ENCODE measurements at regions not wholly inside any gene's neighbourhood (a gene's known extent, or its start where the extent isn't known, plus 50 kb on each side); places are given as distances from the start of the nearest gene placed in this dataset.

- Histone ChIP-seq H3K9me3 (ENCODE audit: insufficient read depth, low read length) (no peaks in the 10 kb centered on the region), H3K27me3 (ENCODE audit: insufficient read depth, insufficient read length) (no peaks in the 10 kb centered on the region), H3K9ac (ENCODE audit: insufficient read length, low read depth) (no peak overlapping the region), H3K4me3 (ENCODE audit: insufficient read length, low read depth) (no peak overlapping the region), H3K36me3 (ENCODE audit: insufficient read depth, insufficient read length, low read length) (no peaks in the 10 kb centered on the region), H3K4me1 (ENCODE audit: insufficient read depth, insufficient read length) (peaks cover 8% of the 10 kb centered on the region)
- DNase-seq (ENCODE audit: low read depth, low spot score), result no peak
- no peak for TF ChIP-seq ZNF274 (IDR thresholded peaks at IDR 0.05; ENCODE audit: low read depth, low read length)
- TF ChIP-seq YY1 (IDR thresholded peaks at IDR 0.05; ENCODE audit: insufficient read depth, insufficient read length), result no peak
- TF ChIP-seq SUZ12 (IDR thresholded peaks at IDR 0.05; ENCODE audit: extremely low read depth, insufficient read depth, insufficient read length), result no peak
Measured at GRCh38 chr7:26497801-26498596, 206.3 kb downstream of the SNX10 start.

GRCh38 chr7:26499315-26499897 lies 207.7 kb downstream of the SNX10 start:
- TF ChIP-seq ZNF274 (IDR thresholded peaks at IDR 0.05; ENCODE audit: low read depth, low read length), result no peak
- TF ChIP-seq YY1 (IDR thresholded peaks at IDR 0.05; ENCODE audit: insufficient read depth, insufficient read length), result no peak
- no peak for TF ChIP-seq SUZ12 (IDR thresholded peaks at IDR 0.05; ENCODE audit: extremely low read depth, insufficient read depth, insufficient read length)
- H3K27me3 ChIP-seq (ENCODE audit: insufficient read depth, insufficient read length), result no peaks in the 10 kb centered on the region
- H3K4me1 ChIP-seq (ENCODE audit: insufficient read depth, insufficient read length), result no peaks in the 10 kb centered on the region
- no peak overlapping the region for H3K9ac ChIP-seq (ENCODE audit: insufficient read length, low read depth)
- no peak for DNase-seq (ENCODE audit: low read depth, low spot score)
- no peaks in the 10 kb centered on the region for H3K9me3 ChIP-seq (ENCODE audit: insufficient read depth, low read length)
- H3K4me3 ChIP-seq (ENCODE audit: insufficient read length, low read depth), result no peak overlapping the region
- no peaks in the 10 kb centered on the region for H3K36me3 ChIP-seq (ENCODE audit: insufficient read depth, insufficient read length, low read length)

GRCh38 chr7:26500749-26501352 lies 209.2 kb downstream of the SNX10 start:
- Histone ChIP-seq H3K9me3 (ENCODE audit: insufficient read depth, low read length) (no peaks in the 10 kb centered on the region), H3K27me3 (ENCODE audit: insufficient read depth, insufficient read length) (no peaks in the 10 kb centered on the region), H3K36me3 (ENCODE audit: insufficient read depth, insufficient read length, low read length) (no peaks in the 10 kb centered on the region), H3K4me3 (ENCODE audit: insufficient read length, low read depth) (no peak overlapping the region), H3K9ac (ENCODE audit: insufficient read length, low read depth) (no peak overlapping the region), H3K4me1 (ENCODE audit: insufficient read depth, insufficient read length) (no peaks in the 10 kb centered on the region)
- TF ChIP-seq YY1 (IDR thresholded peaks at IDR 0.05; ENCODE audit: insufficient read depth, insufficient read length), result no peak
- TF ChIP-seq ZNF274 (IDR thresholded peaks at IDR 0.05; ENCODE audit: low read depth, low read length), result no peak
- TF ChIP-seq SUZ12 (IDR thresholded peaks at IDR 0.05; ENCODE audit: extremely low read depth, insufficient read depth, insufficient read length), result no peak
- DNase-seq (ENCODE audit: low read depth, low spot score), result no peak

- Histone ChIP-seq H3K27me3 (ENCODE audit: insufficient read depth, insufficient read length) (no peaks in the 10 kb centered on the region), H3K4me1 (ENCODE audit: insufficient read depth, insufficient read length) (no peaks in the 10 kb centered on the region), H3K36me3 (ENCODE audit: insufficient read depth, insufficient read length, low read length) (no peaks in the 10 kb centered on the region), H3K9me3 (ENCODE audit: insufficient read depth, low read length) (no peaks in the 10 kb centered on the region), H3K9ac (ENCODE audit: insufficient read length, low read depth) (no peak overlapping the region), H3K4me3 (ENCODE audit: insufficient read length, low read depth) (no peak overlapping the region)
- no peak for DNase-seq (ENCODE audit: low read depth, low spot score)
- no peak for TF ChIP-seq YY1 (IDR thresholded peaks at IDR 0.05; ENCODE audit: insufficient read depth, insufficient read length)
- TF ChIP-seq SUZ12 (IDR thresholded peaks at IDR 0.05; ENCODE audit: extremely low read depth, insufficient read depth, insufficient read length), result no peak
- no peak for TF ChIP-seq ZNF274 (IDR thresholded peaks at IDR 0.05; ENCODE audit: low read depth, low read length)
Measured at GRCh38 chr7:26504411-26505120, 212.9 kb downstream of the SNX10 start.

- DNase-seq (ENCODE audit: low read depth, low spot score), result no peak
- TF ChIP-seq ZNF274 (IDR thresholded peaks at IDR 0.05; ENCODE audit: low read depth, low read length) (no peak), YY1 (IDR thresholded peaks at IDR 0.05; ENCODE audit: insufficient read depth, insufficient read length) (no peak), SUZ12 (IDR thresholded peaks at IDR 0.05; ENCODE audit: extremely low read depth, insufficient read depth, insufficient read length) (no peak)
Measured at GRCh38 chr7:26506196-26506595, 214.5 kb downstream of the SNX10 start.

GRCh38 chr7:26507108-26507987 lies 215.7 kb downstream of the SNX10 start:
- Histone ChIP-seq H3K4me1 (ENCODE audit: insufficient read depth, insufficient read length) (no peaks in the 10 kb centered on the region), H3K4me3 (ENCODE audit: insufficient read length, low read depth) (no peak overlapping the region), H3K36me3 (ENCODE audit: insufficient read depth, insufficient read length, low read length) (no peaks in the 10 kb centered on the region), H3K9me3 (ENCODE audit: insufficient read depth, low read length) (no peaks in the 10 kb centered on the region), H3K9ac (ENCODE audit: insufficient read length, low read depth) (no peak overlapping the region), H3K27me3 (ENCODE audit: insufficient read depth, insufficient read length) (no peaks in the 10 kb centered on the region)
- no peak for TF ChIP-seq ZNF274 (IDR thresholded peaks at IDR 0.05; ENCODE audit: low read depth, low read length)
- no peak for TF ChIP-seq SUZ12 (IDR thresholded peaks at IDR 0.05; ENCODE audit: extremely low read depth, insufficient read depth, insufficient read length)
- TF ChIP-seq YY1 (IDR thresholded peaks at IDR 0.05; ENCODE audit: insufficient read depth, insufficient read length), result no peak
- DNase-seq (ENCODE audit: low read depth, low spot score), result no peak

More at GRCh38 chr7:26506196-26506595, 214.5 kb downstream of the SNX10 start:
- Histone ChIP-seq H3K4me1 (ENCODE audit: insufficient read depth, insufficient read length) (no peaks in the 10 kb centered on the region), H3K9ac (ENCODE audit: insufficient read length, low read depth) (no peak overlapping the region), H3K4me3 (ENCODE audit: insufficient read length, low read depth) (no peak overlapping the region), H3K27me3 (ENCODE audit: insufficient read depth, insufficient read length) (no peaks in the 10 kb centered on the region), H3K36me3 (ENCODE audit: insufficient read depth, insufficient read length, low read length) (no peaks in the 10 kb centered on the region), H3K9me3 (ENCODE audit: insufficient read depth, low read length) (no peaks in the 10 kb centered on the region)
